Stimulated activated naive CD8-positive, alpha-beta T cell treated with anti-CD3 and anti-CD28 coated beads, Interleukin-15, Interleukin-2, amounts not matched to agents 100 U/mL and 50 U/mL, for 24 hours (primary cell): ENCODE measurements at regions not wholly inside any gene's neighbourhood (a gene's known extent, or its start where the extent isn't known, plus 50 kb on each side); places are given as distances from the start of the nearest gene placed in this dataset.
"Not testable (repeated sequence)": the region's sequence is repeated elsewhere in the genome, so short reads cannot be mapped to it uniquely, and the experiment has no call there.

Source experiments
- ATAC-seq: fragments of 150-1000 bp; cut with Tn5 transposase; one replicate; pipeline ENCODE4 v1.10.0; 2021
- DNase-seq: peaks from one replicate; pipeline ENCODE4 v3.0.0; 2021

- ATAC-seq: no peak
These were observed 98.2 kb downstream of the AHR start for GRCh38 chr7:17396692-17397091.

GRCh38 chr7:17401791-17402627, 103.6 kb downstream of the AHR start:
- ATAC-seq (peak; percentile 72), DNase-seq (no peak)

More at GRCh38 chr7:17396692-17397091, 98.2 kb downstream of the AHR start:
- DNase-seq: no peak

DNA sequence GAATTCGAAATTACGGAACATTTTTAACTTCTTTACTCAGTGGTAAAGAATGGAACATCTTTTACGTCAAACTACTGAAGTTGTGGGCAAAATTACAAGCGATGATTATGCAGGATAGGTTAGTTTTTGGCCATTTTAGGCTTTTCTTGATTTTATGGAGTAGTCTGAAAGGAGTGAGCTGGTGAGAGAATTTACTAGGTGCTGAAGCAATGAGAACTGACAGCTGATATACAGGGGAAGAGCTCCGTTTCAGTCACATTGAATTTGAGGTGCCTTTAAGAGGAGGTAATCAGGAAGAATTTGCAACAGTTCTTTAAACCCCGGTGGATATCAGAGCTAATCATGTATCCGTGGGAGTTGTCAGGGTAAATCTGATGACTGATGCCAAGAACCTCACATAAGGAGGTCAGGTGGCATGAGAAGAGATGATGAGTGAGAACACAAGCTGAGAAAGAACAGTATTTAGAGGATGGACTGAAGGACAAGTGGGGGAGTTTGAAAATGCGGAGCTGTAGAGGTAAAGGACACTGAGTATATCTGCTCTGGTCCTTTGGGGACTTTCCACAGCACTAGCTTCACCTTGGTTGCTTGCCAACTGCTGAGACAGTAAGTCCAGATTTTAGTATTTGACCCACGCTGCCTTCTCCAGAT, 104.3 kb downstream of the AHR start:
- DNase-seq (peak; percentile 7), ATAC-seq (peak; percentile 63)

- DNase-seq: no peak
- ATAC-seq: no peak
These were observed 105.6 kb downstream of the AHR start for GRCh38 chr7:17404006-17404405.

GRCh38 chr7:17405786-17406185, 107.3 kb downstream of the AHR start:
- DNase-seq: no peak
- no peak for ATAC-seq

DNA sequence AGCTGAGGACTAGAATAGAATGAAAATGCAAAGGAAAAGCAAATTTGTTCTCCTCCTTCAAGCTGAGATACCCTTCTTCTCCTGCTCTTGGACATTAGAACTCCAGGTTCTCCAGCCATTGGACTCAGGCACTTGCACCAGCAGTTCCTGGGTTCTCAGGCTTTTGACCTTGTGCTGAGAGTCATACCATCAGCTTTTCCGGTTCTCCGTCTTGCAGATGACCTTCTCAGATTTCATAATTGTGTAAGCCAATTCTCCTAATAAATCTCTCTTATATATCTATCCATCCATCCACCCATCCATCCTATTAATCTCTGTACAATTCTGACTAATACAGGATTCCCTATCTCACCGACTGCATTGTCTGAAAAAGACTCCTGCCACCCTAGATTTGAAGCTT, 108.3 kb downstream of the AHR start:
- ATAC-seq (no peak), DNase-seq (no peak)

- ATAC-seq: no peak
- DNase-seq: no peak
These were observed 108.8 kb downstream of the AHR start for GRCh38 chr7:17407229-17407628.

DNA sequence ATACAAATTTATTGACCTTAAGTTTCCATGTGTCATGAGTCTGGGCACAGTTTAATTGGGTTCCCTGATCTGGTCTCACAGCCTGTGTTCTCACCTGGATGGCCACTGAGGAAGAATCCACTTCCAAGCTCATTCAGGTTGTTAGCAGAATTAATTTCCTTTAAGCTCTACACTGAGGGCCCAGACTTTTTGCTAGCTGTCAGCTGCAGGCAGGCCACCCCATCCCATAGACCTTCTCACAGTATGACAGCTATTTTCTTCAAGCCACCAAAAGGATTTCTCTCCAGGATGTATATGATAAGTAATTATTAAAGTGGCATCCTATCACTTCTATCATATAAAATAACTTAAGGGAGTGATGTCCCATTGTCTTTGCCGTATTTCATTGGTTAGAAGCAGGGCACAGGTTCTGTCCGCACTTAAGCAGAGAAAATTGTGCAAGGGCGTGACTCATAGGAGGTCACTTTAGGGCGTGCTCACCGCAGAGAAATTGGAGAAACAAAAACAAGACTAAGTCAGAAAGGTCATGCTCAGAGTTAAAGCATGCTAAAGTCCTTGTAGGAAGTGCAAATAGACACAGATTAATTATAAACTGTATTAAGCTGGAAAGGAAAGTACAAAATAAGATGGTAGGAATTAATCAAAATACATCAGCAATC, 109.9 kb downstream of the AHR start:
- no peak for ATAC-seq
- DNase-seq: no peak

- DNase-seq (no peak), ATAC-seq (no peak)
These were observed 110.4 kb downstream of the AHR start for GRCh38 chr7:17408904-17409290.

DNA sequence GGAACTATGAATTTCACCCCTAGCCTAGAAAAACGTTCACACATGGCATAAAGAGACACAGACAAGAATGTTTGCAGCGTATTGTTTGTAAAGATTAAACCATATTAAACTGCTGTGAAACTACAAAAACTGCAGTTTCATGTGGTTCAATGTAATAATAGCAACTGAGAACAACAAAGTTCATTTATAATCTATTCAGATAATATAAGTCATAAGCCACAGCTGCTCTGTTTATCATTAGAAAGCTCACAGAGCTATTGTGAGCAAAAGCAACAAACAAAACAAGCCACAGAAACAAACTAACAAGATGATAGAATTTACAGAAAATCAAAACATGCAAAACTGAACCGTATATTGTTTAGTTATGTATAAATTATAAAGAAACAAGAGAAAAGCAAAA, 113.5 kb downstream of the AHR start:
- no peak for ATAC-seq
- DNase-seq: no peak

GRCh38 chr7:17412883-17413282, 114.4 kb downstream of the AHR start:
- ATAC-seq: no peak
- no peak for DNase-seq

DNA sequence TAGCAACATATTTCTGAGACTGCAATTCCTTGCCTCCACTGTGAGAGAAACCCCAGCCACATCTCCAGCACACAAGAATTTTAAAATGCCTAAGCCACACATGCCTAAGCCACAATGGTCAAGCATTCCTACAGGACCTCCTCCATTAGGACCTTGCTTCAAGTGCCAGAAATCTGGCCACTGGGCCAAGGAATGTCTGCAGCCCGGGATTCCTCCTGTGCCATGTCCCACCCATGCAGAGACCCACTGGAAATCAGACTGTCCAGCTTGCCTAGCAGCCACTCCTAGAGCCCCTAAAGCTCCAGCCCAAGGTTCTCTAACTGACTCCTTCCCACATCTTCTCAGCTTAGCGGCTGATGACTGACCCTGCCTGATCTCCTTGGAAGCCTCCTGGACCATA, 117.5 kb downstream of the AHR start:
- ATAC-seq (no peak), DNase-seq (no peak)

- not testable (repeated sequence) for ATAC-seq, DNase-seq
These were observed 122.0 kb downstream of the AHR start for GRCh38 chr7:17420308-17421015.

- no peak for DNase-seq
- no peak for ATAC-seq
These were observed 123.5 kb downstream of the AHR start for GRCh38 chr7:17421941-17422340.

DNA sequence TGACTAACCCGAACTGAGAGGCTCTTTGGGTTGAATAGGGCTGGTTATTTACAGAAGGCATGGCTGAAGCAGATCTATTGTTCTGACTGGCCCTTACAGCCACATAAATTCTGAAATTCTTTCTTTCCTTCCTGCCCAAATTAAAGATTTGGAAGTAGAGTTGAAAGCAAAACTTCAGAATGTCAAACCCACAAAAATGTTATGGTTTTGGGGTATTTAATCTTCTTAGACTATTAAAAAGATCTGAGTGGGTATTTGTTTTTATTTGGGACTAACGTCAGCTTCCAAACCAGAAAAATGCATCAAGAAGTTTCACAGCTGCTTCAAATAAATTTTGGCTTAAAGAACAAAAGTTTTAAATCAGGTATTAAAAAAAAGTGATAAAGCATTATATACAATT, 124.5 kb downstream of the AHR start:
- ATAC-seq (no peak), DNase-seq (no peak)

- ATAC-seq: no peak
- no peak for DNase-seq
These were observed 129.5 kb downstream of the AHR start for GRCh38 chr7:17427924-17428323.

DNA sequence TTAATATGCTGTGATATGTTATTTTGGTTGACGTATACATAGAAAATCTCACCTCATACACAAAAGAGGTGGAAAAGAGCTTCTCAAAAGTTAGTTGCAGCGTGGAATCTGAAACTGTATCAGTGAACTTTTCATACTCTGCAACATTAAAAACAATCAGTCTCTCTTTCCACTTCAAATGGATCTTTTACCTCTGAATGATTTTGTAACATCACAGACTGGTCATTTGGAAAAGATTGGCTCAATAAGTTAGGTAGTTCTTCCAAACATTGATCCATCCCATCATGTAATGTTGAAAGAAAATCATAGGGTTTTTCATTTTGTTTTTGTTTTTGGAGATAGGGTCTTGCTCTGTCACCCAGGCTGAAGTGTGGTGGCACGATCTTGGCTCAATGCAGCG, 131.1 kb downstream of the AHR start:
- no peak for DNase-seq
- no peak for ATAC-seq

DNA sequence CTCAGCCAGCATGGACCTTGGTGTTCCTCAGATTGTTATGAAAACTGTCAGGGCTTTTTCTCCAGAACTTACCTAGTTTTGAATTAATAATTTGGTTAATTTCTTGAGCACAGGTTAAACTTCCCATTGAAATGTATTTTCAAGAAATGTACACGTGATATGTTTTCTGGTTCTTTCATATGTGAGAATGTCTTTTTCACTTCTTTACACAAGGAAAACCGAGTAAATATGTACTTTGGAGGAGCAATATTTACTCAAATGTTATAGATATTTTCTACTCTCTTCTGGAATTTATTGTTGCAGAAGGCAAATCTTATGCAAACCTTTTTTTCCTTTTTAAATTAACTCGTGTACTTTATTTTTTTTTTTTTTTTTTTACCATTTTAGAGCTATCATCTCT, 134.3 kb downstream of the AHR start:
- DNase-seq: no peak

DNA sequence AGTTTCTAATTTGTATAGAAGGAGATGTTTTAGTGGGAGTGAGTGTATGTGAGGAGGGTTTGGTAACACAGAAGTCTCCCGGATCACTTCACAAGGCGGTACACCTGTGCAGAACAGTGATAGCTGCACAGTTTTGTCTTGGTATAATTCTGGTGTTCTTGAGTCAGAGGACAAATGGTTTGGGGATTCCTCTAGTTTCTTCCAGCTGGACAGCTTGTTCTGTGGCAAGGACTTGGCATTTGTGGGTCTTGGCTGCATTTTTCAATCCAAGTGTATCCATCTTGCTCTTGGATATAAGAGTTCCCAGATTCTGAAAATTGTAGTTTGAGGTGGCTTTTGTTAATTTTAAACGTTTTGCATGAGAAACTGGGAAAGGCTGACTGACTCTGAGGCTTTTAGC, 135.7 kb downstream of the AHR start:
- ATAC-seq (no peak), DNase-seq (no peak)

More for the DNA sequence above, 134.3 kb downstream of the AHR start:
- no peak for ATAC-seq

DNA sequence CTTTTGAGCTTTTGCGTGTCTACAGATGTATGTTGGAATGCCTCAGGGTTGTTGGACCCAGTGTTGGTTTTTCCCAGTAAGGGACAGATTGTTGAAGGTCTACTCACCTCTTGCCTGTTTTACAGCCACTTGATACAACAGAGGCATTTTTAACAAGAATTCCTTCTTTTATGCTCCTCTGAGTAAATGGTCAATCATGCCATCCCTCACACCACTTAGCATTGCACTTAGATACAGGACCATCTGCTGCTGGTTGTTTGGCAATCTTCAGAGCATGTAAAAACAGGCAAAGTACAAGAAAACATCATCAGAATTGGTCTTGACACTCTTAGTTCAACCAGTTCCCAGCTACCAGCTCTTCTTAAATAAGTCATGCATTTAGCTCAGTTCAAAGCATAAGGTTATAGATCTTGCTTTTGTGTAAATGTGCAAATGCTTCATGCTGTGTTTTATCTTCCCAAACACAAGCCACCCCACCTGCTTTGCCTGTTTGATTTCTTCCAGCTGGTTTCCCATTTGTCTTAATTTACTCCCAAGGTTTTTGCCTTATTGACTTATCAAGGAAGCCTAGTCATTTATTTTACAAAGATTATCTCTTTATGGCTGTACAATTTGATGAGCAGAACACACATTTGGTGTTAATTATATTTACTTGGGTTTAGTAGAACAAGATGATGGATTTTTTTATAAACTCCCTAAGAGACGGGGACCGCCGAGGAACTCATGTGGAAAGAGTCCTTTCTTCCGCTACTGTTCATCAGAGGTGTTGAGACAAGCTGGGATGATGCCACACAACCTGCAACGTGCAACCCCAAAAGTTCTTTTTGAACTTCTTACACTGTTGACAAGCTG, 136.6 kb downstream of the AHR start:
- no peak for ATAC-seq
- no peak for DNase-seq

GRCh38 chr7:17436126-17436525, 137.7 kb downstream of the AHR start:
- no peak for DNase-seq
- no peak for ATAC-seq

GRCh38 chr7:17437586-17437985, 139.1 kb downstream of the AHR start:
- ATAC-seq (no peak), DNase-seq (no peak)
